Activated CD4-positive, alpha-beta T cell treated with anti-CD3 and anti-CD28 coated beads, Interleukin-2, amount 50 U/mL, for 4 hours (primary cell): ENCODE measurements at regions not wholly inside any gene's neighbourhood (a gene's known extent, or its start where the extent isn't known, plus 50 kb on each side); places are given as distances from the start of the nearest gene placed in this dataset.

Experiments used
- DNase-seq, 2 experiments: peaks; one replicate each; pipeline ENCODE4 v3.0.0-alpha.2; 2020

GRCh38 chr4:110675426-110675825, 52.5 kb upstream of the PITX2 start:
- no peak for DNase-seq

- no peak for DNase-seq
These were observed 53.4 kb upstream of the PITX2 start for GRCh38 chr4:110676241-110676640.

- DNase-seq = no peak
These were observed 55.8 kb upstream of the PITX2 start for GRCh38 chr4:110678517-110679227.

- no peak for DNase-seq
These were observed 57.4 kb upstream of the PITX2 start for GRCh38 chr4:110680265-110680664.

GRCh38 chr4:110681381-110681780, 58.5 kb upstream of the PITX2 start:
- DNase-seq = no peak

GRCh38 chr4:110682311-110682710, 59.4 kb upstream of the PITX2 start:
- DNase-seq = no peak

- DNase-seq = no peak
These were observed 60.7 kb upstream of the PITX2 start for GRCh38 chr4:110683601-110684000.

GRCh38 chr4:110702326-110702725, 79.4 kb upstream of the PITX2 start:
- no peak for DNase-seq

GRCh38 chr4:110704748-110705439, 82.0 kb upstream of the PITX2 start:
- no peak for DNase-seq

GRCh38 chr4:110705440-110705782, 82.5 kb upstream of the PITX2 start:
- DNase-seq = no peak

GRCh38 chr4:110710070-110710469, 87.2 kb upstream of the PITX2 start:
- no peak for DNase-seq

GRCh38 chr4:110712486-110712885, 89.6 kb upstream of the PITX2 start:
- no peak for DNase-seq

- DNase-seq = no peak
These were observed 107.4 kb upstream of the PITX2 start for GRCh38 chr4:110730318-110730717.

GRCh38 chr4:110733901-110734300, 111.0 kb upstream of the PITX2 start:
- no peak for DNase-seq

- no peak for DNase-seq
These were observed 112.8 kb upstream of the PITX2 start for GRCh38 chr4:110735686-110736085.

- no peak for DNase-seq
These were observed 115.1 kb upstream of the PITX2 start for GRCh38 chr4:110737931-110738330.

- no peak for DNase-seq
These were observed 119.3 kb upstream of the PITX2 start for GRCh38 chr4:110742143-110742542.

- no peak for DNase-seq
These were observed 125.2 kb upstream of the PITX2 start for GRCh38 chr4:110748071-110748470.

- no peak for DNase-seq
These were observed 128.3 kb upstream of the PITX2 start for GRCh38 chr4:110751183-110751582.

- no peak for DNase-seq
These were observed 129.1 kb upstream of the PITX2 start for GRCh38 chr4:110751986-110752385.

- no peak for DNase-seq
These were observed 130.6 kb upstream of the PITX2 start for GRCh38 chr4:110753466-110753865.

- DNase-seq = no peak
These were observed 131.8 kb upstream of the PITX2 start for GRCh38 chr4:110754716-110755115.

- no peak for DNase-seq
These were observed 146.7 kb upstream of the PITX2 start for GRCh38 chr4:110769578-110769977.

- no peak for DNase-seq
These were observed 147.5 kb upstream of the PITX2 start for GRCh38 chr4:110770353-110770752.

- DNase-seq = no peak
These were observed 155.6 kb upstream of the PITX2 start for GRCh38 chr4:110778521-110778920.
